GM12878 (cell line): ENCODE measurements at regions not wholly inside any gene's neighbourhood (a gene's known extent, or its start where the extent isn't known, plus 50 kb on each side); places are given as distances from the start of the nearest gene placed in this dataset.

ENCODE experiments used
- ATAC-seq: fragments of 200-7000 bp; cut with Tn5 transposase; 3 replicates; pipeline ENCODE4 v1.9.1; 2020; ENCODE audit warnings: mild to moderate bottlenecking, moderate library complexity
- BruUV-seq: library from RNA; stranded (reverse); fragments of 400-500 nt; replicated peaks from 2 replicates; lab custom pipeline; 2021; lab: Mats Ljungman, UMichigan
- CTCF ChIA-PET: fragments of 300-600 bp; sonication (Branson Sonifier 250); formaldehyde crosslinking; extraction: SDS; loops from one replicate; lab custom pipeline; 2021; ENCODE audit warnings: inconsistent platforms; lab: Yijun Ruan, JAX
- POLR2A ChIA-PET: fragments of 350-600 bp; formaldehyde crosslinking; extraction: SDS; loops from one replicate; lab custom pipeline; 2021; ENCODE audit warnings: inconsistent platforms; lab: Charles Lee
- RAD21 ChIA-PET: fragments of 300-600 bp; sonication (Branson Sonifier 250); formaldehyde crosslinking; loops from one replicate; lab custom pipeline; 2023; ENCODE audit warnings: antibody characterized with exemption; ENCODE audit not compliant: unreplicated experiment; lab: Charles Lee
- SMC1A ChIA-PET: fragments of 300-600 bp; sonication (Branson Sonifier 250); formaldehyde crosslinking; loops from one replicate; lab custom pipeline; 2023; ENCODE audit not compliant: unreplicated experiment, uncharacterized antibody; lab: Charles Lee
- DNase-seq: peaks from one replicate; pipeline ENCODE4 v3.0.0-alpha.2; 2011; ENCODE audit warnings: low read depth, low spot score
- FAIRE-seq: peaks from 3 replicates; lab custom pipeline; 2011; peaks lifted over from hg19 to GRCh38; lab: Jason Lieb, UNC
- H2AFZ ChIP-seq: 2 replicates; pipeline ENCODE4 v1.6.0; 2011; ENCODE audit warnings: low read depth, low read length, control low read depth; ENCODE audit not compliant: control insufficient read depth
- H3K27ac ChIP-seq: 2 replicates; pipeline ENCODE4 v1.5.1; 2011; ENCODE audit warnings: control low read depth; ENCODE audit not compliant: control insufficient read depth, insufficient read depth
- H3K27me3 ChIP-seq, 2 experiments: replicated peaks in 1 of 2; 2 replicates each; pipeline versions ENCODE4 v1.6.0 to v1.6.1; 2011; ENCODE audit warnings: low read length in 1 of 2; ENCODE audit not compliant: control insufficient read depth in 2 of 2, insufficient read depth in 2 of 2
- H3K36me3 ChIP-seq, 2 experiments: 2 replicates each; pipeline ENCODE4 v1.5.1; 2011; ENCODE audit warnings: low read length in 1 of 2; ENCODE audit not compliant: control insufficient read depth in 2 of 2, insufficient read depth in 2 of 2
- H3K4me1 ChIP-seq: 2 replicates; pipeline ENCODE4 v1.6.1; 2011; ENCODE audit warnings: mild to moderate bottlenecking, low read length, moderate library complexity, mixed read lengths; ENCODE audit not compliant: control insufficient read depth, insufficient read depth
- H3K4me2 ChIP-seq: 2 replicates; pipeline ENCODE4 v1.6.0; 2011; ENCODE audit warnings: control low read depth; ENCODE audit not compliant: control insufficient read depth, insufficient read depth
- H3K4me3 ChIP-seq: fragments of 200-600 bp; sonication (generic); 2 replicates; pipeline ENCODE4 v1.5.1; 2016
- H3K79me2 ChIP-seq: 2 replicates; pipeline ENCODE4 v1.6.0; 2011; ENCODE audit warnings: low read length; ENCODE audit not compliant: control insufficient read depth, insufficient read depth
- H3K9ac ChIP-seq: 2 replicates; pipeline ENCODE4 v1.8.0; 2011; ENCODE audit warnings: low read length, control low read depth, mixed read lengths; ENCODE audit not compliant: control insufficient read depth, insufficient read depth
- H3K9me3 ChIP-seq: replicated peaks from 3 replicates; pipeline ENCODE4 v1.5.1; 2011; ENCODE audit warnings: mild to moderate bottlenecking, low read length; ENCODE audit not compliant: control insufficient read depth, insufficient read depth
- H4K20me1 ChIP-seq: 2 replicates; pipeline ENCODE4 v1.6.0; 2011; ENCODE audit not compliant: control insufficient read depth, insufficient read depth
- CBX3 ChIP-seq: fragments of 200-600 bp; sonication (generic); IDR thresholded peaks from 2 replicates; pipeline ENCODE4 v1.6.1; 2016; ENCODE audit warnings: low read depth, borderline replicate concordance
- HCFC1 ChIP-seq: fragments of 150-350 bp; IDR thresholded peaks from 2 replicates; pipeline ENCODE4 v1.6.1; 2014; ENCODE audit warnings: low read length
- NR2F1 ChIP-seq: fragments of 450-650 bp; conservative IDR thresholded peaks from 2 replicates; pipeline ENCODE4 v1.6.1; 2017; ENCODE audit warnings: mild to moderate bottlenecking
- RAD51 ChIP-seq: fragments of 450-650 bp; IDR thresholded peaks from 2 replicates; pipeline ENCODE4 v1.6.1; 2016; ENCODE audit warnings: moderate library complexity, mild to moderate bottlenecking, inconsistent platforms
- TARDBP ChIP-seq: IDR thresholded peaks from 2 replicates; pipeline ENCODE4 v1.6.1; 2016; ENCODE audit warnings: borderline replicate concordance
- ZNF384 ChIP-seq: IDR thresholded peaks from 2 replicates; pipeline ENCODE4 v1.6.1; 2012; ENCODE audit warnings: low read depth, mild to moderate bottlenecking, low read length, improper control_type of control experiment, borderline replicate concordance
- ZZZ3 ChIP-seq: IDR thresholded peaks from 2 replicates; pipeline ENCODE4 v1.6.1; 2011; ENCODE audit warnings: low read depth; ENCODE audit not compliant: control insufficient read depth, insufficient read length
- WGBS: methylation state at CpG from one replicate; pipeline ENCODE4 v1.1.6; 2016; ENCODE audit warnings: low lambda C conversion rate; ENCODE audit not compliant: insufficient replicate concordance, insufficient coverage; ENCODE audit errors: missing lambda C conversion rate; 5-methylcytosine and 5-hydroxymethylcytosine counted together
- in situ Hi-C: fragments of 300-500 bp; cut with MboI; formaldehyde crosslinking; loops from 9 replicates; pipeline ENCODE4 v1.14.3; 2018; ENCODE audit warnings: mixed read lengths
- intact Hi-C: fragments of 100-400 bp; cut with micrococcal nuclease; formaldehyde crosslinking; loops from one replicate; pipeline ENCODE4 v1.14.2; 2022; ENCODE audit not compliant: unreplicated experiment
- TF ChIP-seq, protein P1 (sequence below): fragments of 450-650 bp; IDR thresholded peaks from 2 replicates; pipeline ENCODE4 v1.6.1; 2014; ENCODE audit warnings: mild to moderate bottlenecking
- TF ChIP-seq, protein P2 (sequence below): fragments of 450-650 bp; IDR thresholded peaks from 2 replicates; pipeline ENCODE4 v1.6.1; 2017; ENCODE audit warnings: mild to moderate bottlenecking

DNA sequence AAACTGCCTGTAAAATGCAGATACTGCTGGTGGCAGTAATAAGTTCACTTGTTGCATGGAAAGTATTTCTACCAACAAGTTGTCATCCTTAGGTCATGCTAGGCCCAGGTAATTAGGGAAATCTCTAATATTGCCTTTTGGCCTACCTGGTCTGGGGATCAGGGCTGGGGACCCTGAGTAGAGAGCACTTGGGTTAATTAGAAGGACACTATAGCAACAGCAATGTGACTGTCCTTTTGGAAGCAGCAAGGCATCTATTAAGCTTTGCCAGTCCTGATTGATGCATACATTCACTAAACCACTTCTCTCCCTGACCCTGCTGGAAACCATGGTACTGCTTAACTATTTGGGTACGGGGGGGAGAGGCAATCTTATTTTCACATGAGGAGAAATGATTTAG, 86.5 kb upstream of the GNAZ start:
- CTCF ChIA-PET, result no interaction called here

More for the DNA sequence above, 86.5 kb upstream of the GNAZ start:
- no TSS peak for BruUV-seq
- TF ChIP-seq HCFC1 (no peak), CBX3 (no peak), ZZZ3 (no peak), RAD51 (no peak), NR2F1 (no peak), ZNF384 (no peak), TARDBP (no peak)
- TF ChIP-seq, protein P1, sequence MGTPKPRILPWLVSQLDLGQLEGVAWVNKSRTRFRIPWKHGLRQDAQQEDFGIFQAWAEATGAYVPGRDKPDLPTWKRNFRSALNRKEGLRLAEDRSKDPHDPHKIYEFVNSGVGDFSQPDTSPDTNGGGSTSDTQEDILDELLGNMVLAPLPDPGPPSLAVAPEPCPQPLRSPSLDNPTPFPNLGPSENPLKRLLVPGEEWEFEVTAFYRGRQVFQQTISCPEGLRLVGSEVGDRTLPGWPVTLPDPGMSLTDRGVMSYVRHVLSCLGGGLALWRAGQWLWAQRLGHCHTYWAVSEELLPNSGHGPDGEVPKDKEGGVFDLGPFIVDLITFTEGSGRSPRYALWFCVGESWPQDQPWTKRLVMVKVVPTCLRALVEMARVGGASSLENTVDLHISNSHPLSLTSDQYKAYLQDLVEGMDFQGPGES, result no peak
- TF ChIP-seq, protein P2, sequence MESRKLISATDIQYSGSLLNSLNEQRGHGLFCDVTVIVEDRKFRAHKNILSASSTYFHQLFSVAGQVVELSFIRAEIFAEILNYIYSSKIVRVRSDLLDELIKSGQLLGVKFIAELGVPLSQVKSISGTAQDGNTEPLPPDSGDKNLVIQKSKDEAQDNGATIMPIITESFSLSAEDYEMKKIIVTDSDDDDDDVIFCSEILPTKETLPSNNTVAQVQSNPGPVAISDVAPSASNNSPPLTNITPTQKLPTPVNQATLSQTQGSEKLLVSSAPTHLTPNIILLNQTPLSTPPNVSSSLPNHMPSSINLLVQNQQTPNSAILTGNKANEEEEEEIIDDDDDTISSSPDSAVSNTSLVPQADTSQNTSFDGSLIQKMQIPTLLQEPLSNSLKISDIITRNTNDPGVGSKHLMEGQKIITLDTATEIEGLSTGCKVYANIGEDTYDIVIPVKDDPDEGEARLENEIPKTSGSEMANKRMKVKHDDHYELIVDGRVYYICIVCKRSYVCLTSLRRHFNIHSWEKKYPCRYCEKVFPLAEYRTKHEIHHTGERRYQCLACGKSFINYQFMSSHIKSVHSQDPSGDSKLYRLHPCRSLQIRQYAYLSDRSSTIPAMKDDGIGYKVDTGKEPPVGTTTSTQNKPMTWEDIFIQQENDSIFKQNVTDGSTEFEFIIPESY, result no peak
- ChIA-PET POLR2A (interaction anchor here (0.6 kb wide), 1 partner anchor 161 kb away, joined by 4 read pairs; no protein-coding TSS in a partner anchor), SMC1A (no interaction called here), RAD21 (no interaction called here)
- in situ Hi-C loops, result no loop called here
- no peaks in the 10 kb centered on the region for H3K9me3 ChIP-seq
- intact Hi-C loops, result no loop called here
- H3K27me3 ChIP-seq, result no peaks in the 10 kb centered on the region; a peak in 1 of 4 replicates
- H3K4me2 ChIP-seq, result no peak overlapping the region
- WGBS, result 45% methylated on average over 1 of the region's 1 CpG
- no peak overlapping the region for H3K27ac ChIP-seq
- H3K4me1 ChIP-seq, result no peaks in the 10 kb centered on the region
- H4K20me1 ChIP-seq, result no peaks in the 10 kb centered on the region
- no peak for ATAC-seq
- H2AFZ ChIP-seq, result no peak overlapping the region
- H3K36me3 ChIP-seq, result no peaks in the 10 kb centered on the region
- H3K79me2 ChIP-seq, result no peaks in the 10 kb centered on the region
- no peak overlapping the region for H3K4me3 ChIP-seq
- no peak overlapping the region for H3K9ac ChIP-seq
- no peak for FAIRE-seq
- DNase-seq, result no peak
